IMR-90 (cell line): ENCODE measurements at regions not wholly inside any gene's neighbourhood (a gene's known extent, or its start where the extent isn't known, plus 50 kb on each side); places are given as distances from the start of the nearest gene placed in this dataset.

Experiments
- ATAC-seq: fragments of 200-7000 bp; cut with Tn5 transposase; 2 replicates; pipeline ENCODE4 v1.9.1; 2020; ENCODE audit warnings: low read depth, mild to moderate bottlenecking, moderate library complexity
- BruUV-seq: library from RNA; stranded (reverse); fragments of 400-500 nt; replicated peaks from 2 replicates; lab custom pipeline; 2021; lab: Mats Ljungman, UMichigan
- CTCF ChIA-PET: fragments of 300-600 bp; formaldehyde crosslinking; extraction: SDS; loops from one replicate; lab custom pipeline; 2021; ENCODE audit warnings: antibody characterized with exemption; lab: Yijun Ruan, JAX
- POLR2A ChIA-PET: fragments of 300-600 bp; sonication (Branson Sonifier 250); formaldehyde crosslinking; loops from one replicate; lab custom pipeline; 2022; ENCODE audit warnings: antibody characterized with exemption; ENCODE audit not compliant: unreplicated experiment; lab: Charles Lee
- DNase-seq: peaks from one replicate; pipeline ENCODE4 v3.0.0; 2013
- H2AFZ ChIP-seq: replicated peaks from 2 replicates; pipeline ENCODE3; 2013; ENCODE audit warnings: low read length, mild to moderate bottlenecking; ENCODE audit not compliant: poor library complexity
- H2AK5ac ChIP-seq: 2 replicates; pipeline ENCODE4 v1.6.1; 2013; ENCODE audit warnings: low read depth, low read length, inconsistent platforms
- H2AK9ac ChIP-seq: replicated peaks from 2 replicates; pipeline ENCODE3; 2013; ENCODE audit warnings: mild to moderate bottlenecking, low read depth, low read length, moderate library complexity; ENCODE audit not compliant: poor library complexity
- H2BK120ac ChIP-seq: 2 replicates; pipeline ENCODE4 v1.6.1; 2013; ENCODE audit warnings: low read depth, low read length, inconsistent platforms
- H2BK15ac ChIP-seq: 3 replicates; pipeline ENCODE4 v1.6.1; 2013; ENCODE audit warnings: low read depth, low read length, inconsistent platforms
- H2BK20ac ChIP-seq: 2 replicates; pipeline ENCODE4 v1.6.1; 2013; ENCODE audit warnings: low read depth, mild to moderate bottlenecking, inconsistent platforms, low read length, moderate library complexity
- H2BK5ac ChIP-seq: 2 replicates; pipeline ENCODE4 v1.6.1; 2013; ENCODE audit warnings: mild to moderate bottlenecking, low read depth, low read length, inconsistent platforms; ENCODE audit not compliant: poor library complexity, severe bottlenecking
- H3K14ac ChIP-seq: replicated peaks from 2 replicates; pipeline ENCODE4 v1.6.1; 2013; ENCODE audit warnings: low read depth, low read length, inconsistent platforms
- H3K18ac ChIP-seq: 2 replicates; pipeline ENCODE4 v1.6.1; 2013; ENCODE audit warnings: low read depth, low read length, control low read depth
- H3K23ac ChIP-seq: 2 replicates; pipeline ENCODE4 v1.6.1; 2013; ENCODE audit warnings: low read depth, low read length, inconsistent platforms
- H3K27ac ChIP-seq: 2 replicates; pipeline ENCODE4 v1.5.1; 2013; ENCODE audit warnings: mild to moderate bottlenecking, control low read depth, low read length; ENCODE audit not compliant: insufficient read depth
- H3K27me3 ChIP-seq: 2 replicates; pipeline ENCODE4 v1.6.1; 2013; ENCODE audit warnings: low read length; ENCODE audit not compliant: control insufficient read depth, insufficient read depth
- H3K36me3 ChIP-seq: 2 replicates; pipeline ENCODE4 v1.6.1; 2013; ENCODE audit warnings: low read length, mixed read lengths; ENCODE audit not compliant: control insufficient read depth, insufficient read depth
- H3K4ac ChIP-seq: 2 replicates; pipeline ENCODE4 v1.6.1; 2013; ENCODE audit warnings: low read depth, low read length, inconsistent platforms
- H3K4me1 ChIP-seq: 2 replicates; pipeline ENCODE4 v1.6.1; 2013; ENCODE audit warnings: low read length, mixed read lengths; ENCODE audit not compliant: control insufficient read depth, insufficient read depth
- H3K4me2 ChIP-seq: 2 replicates; pipeline ENCODE4 v1.6.1; 2013; ENCODE audit warnings: low read depth, mild to moderate bottlenecking, control low read depth, low read length, moderate library complexity
- H3K4me3 ChIP-seq: 2 replicates; pipeline ENCODE4 v1.5.1; 2013; ENCODE audit warnings: low read depth, mild to moderate bottlenecking, control low read depth, low read length, moderate library complexity; ENCODE audit not compliant: insufficient read depth
- H3K56ac ChIP-seq: 2 replicates; pipeline ENCODE4 v1.6.1; 2013; ENCODE audit warnings: low read length, inconsistent platforms; ENCODE audit not compliant: insufficient read depth; ENCODE audit errors: extremely low read depth
- H3K79me1 ChIP-seq, 2 experiments: 2 replicates each; pipeline ENCODE4 v1.6.1; 2013; ENCODE audit warnings: low read length in 2 of 2, inconsistent platforms in 1 of 2, low read depth in 1 of 2
- H3K9ac ChIP-seq: 2 replicates; pipeline ENCODE4 v1.6.1; 2013; ENCODE audit warnings: low read depth, low read length, control low read depth
- H3K9me1 ChIP-seq: 2 replicates; pipeline ENCODE4 v1.6.1; 2013; ENCODE audit warnings: low read length, inconsistent platforms; ENCODE audit not compliant: insufficient read depth
- H3K9me3 ChIP-seq: 2 replicates; pipeline ENCODE4 v1.6.1; 2013; ENCODE audit warnings: low read length; ENCODE audit not compliant: control insufficient read depth, insufficient read depth
- H4K20me1 ChIP-seq: 2 replicates; pipeline ENCODE4 v1.6.1; 2013; ENCODE audit warnings: low read length, inconsistent platforms; ENCODE audit not compliant: insufficient read depth
- H4K5ac ChIP-seq: 2 replicates; pipeline ENCODE4 v1.6.1; 2013; ENCODE audit warnings: mild to moderate bottlenecking, low read depth, low read length, control low read depth
- H4K8ac ChIP-seq, 2 experiments: 2 replicates each; pipeline ENCODE4 v1.6.1; 2013; ENCODE audit warnings: low read depth in 2 of 2, low read length in 2 of 2, control low read depth in 1 of 2, inconsistent platforms in 1 of 2
- H4K91ac ChIP-seq: 2 replicates; pipeline ENCODE4 v1.6.1; 2013; ENCODE audit warnings: low read depth, low read length, inconsistent platforms; ENCODE audit not compliant: insufficient read depth
- CEBPB ChIP-seq: IDR thresholded peaks from 2 replicates; pipeline ENCODE4 v1.6.1; 2012; ENCODE audit warnings: low read depth, low read length, improper control_type of control experiment
- CHD1 ChIP-seq: IDR thresholded peaks from 2 replicates; pipeline ENCODE4 v1.6.1; 2012; ENCODE audit warnings: low read depth, low read length, improper control_type of control experiment
- WGBS, 2 experiments: methylation state at CpG; one replicate each; pipeline versions ENCODE4 v1.1.5 to v1.1.7; 2013; ENCODE audit warnings: missing lambda C conversion rate in 2 of 2; ENCODE audit not compliant: insufficient read length in 1 of 2; ENCODE audit errors: extremely low coverage in 2 of 2; 5-methylcytosine and 5-hydroxymethylcytosine counted together
- dilution Hi-C: fragments of 300-500 bp; cut with HindIII; formaldehyde crosslinking; loops from one replicate; pipeline ENCODE4 v1.14.3; 2018; ENCODE audit warnings: low sequenced_read_pairs; ENCODE audit not compliant: unreplicated experiment
- in situ Hi-C: fragments of 300-500 bp; cut with MboI; formaldehyde crosslinking; loops from 3 replicates; pipeline ENCODE4 v1.14.3; 2019; ENCODE audit warnings: low sequenced_read_pairs, inconsistent platforms, mixed read lengths
- intact Hi-C: fragments of 100-400 bp; cut with micrococcal nuclease; formaldehyde crosslinking; loops from 2 replicates; pipeline ENCODE4 v1.10.0; 2022

DNA sequence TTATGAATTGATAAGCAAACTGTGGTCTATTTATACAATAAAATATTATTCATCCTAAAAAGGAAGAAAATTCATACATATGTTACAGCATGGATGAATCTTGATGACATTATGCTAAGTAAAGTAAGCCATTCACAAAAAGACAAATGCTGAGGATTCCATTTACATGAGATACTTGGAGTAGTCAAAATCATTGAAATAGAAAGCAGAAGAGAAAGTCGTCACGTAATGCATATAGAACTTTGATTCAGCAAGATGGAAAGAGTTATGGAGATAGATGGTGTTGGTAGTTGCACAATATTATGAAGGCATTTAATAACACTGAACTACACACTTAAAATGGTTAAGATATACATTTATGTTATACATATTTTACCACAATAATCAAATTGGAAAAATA is 309.7 kb upstream of the KLF6 start:
- Histone ChIP-seq H3K27ac (no peak overlapping the region), H3K9ac (no peak overlapping the region), H3K56ac (no peak overlapping the region), H3K18ac (no peak overlapping the region), H4K91ac (no peak overlapping the region), H4K20me1 (no peaks in the 10 kb centered on the region), H2BK15ac (no peak overlapping the region), H3K4me1 (no peaks in the 10 kb centered on the region), H3K4me3 (no peak overlapping the region), H2BK5ac (no peak overlapping the region), H3K14ac (no peak overlapping the region), H3K9me3 (no peaks in the 10 kb centered on the region), H3K23ac (no peak overlapping the region), H2BK20ac (no peak overlapping the region), H3K9me1 (peaks cover 2% of the 10 kb centered on the region; the same call in 1 of the 2 replicates), H3K27me3 (no peaks in the 10 kb centered on the region), H2AK9ac (no peak overlapping the region), H3K4me2 (no peak overlapping the region), H3K4ac (no peak overlapping the region), H4K8ac (no peak overlapping the region), H3K36me3 (no peaks in the 10 kb centered on the region), H4K5ac (no peak overlapping the region), H2BK120ac (no peak overlapping the region), H2AK5ac (no peak overlapping the region), H2AFZ (no peak overlapping the region), H3K79me1 (no peaks in the 10 kb centered on the region)
- BruUV-seq, result no TSS peak
- dilution Hi-C loops (no loop called here), in situ Hi-C loops (no loop called here), intact Hi-C loops (no loop called here)
- no peak for DNase-seq
- POLR2A ChIA-PET, result no interaction called here
- CTCF ChIA-PET, result interaction anchor here (0.7 kb wide), 1 partner anchor 242 kb away, joined by 3 read pairs; no protein-coding TSS in a partner anchor
- ATAC-seq, result no peak
- no CpG with 5 or more reads among the region's 2 CpGs for WGBS, 2 experiments
- TF ChIP-seq CEBPB (peak; percentile 35; the same call in 1 of the 2 replicates), CHD1 (no peak)
